Endothelial cell of hepatic sinusoid (primary cell): ENCODE measurements at regions not wholly inside any gene's neighbourhood (a gene's known extent, or its start where the extent isn't known, plus 50 kb on each side); places are given as distances from the start of the nearest gene placed in this dataset.

Experiments used
- in situ Hi-C: cut with HindIII; loops from 2 replicates; pipeline ENCODE4 v1.10.0; 2017; ENCODE audit warnings: low sequenced_read_pairs

GRCh38 chr12:4857472-4858291 lies 52.0 kb upstream of the KCNA1 start:
- in situ Hi-C loops, result no loop called here

- in situ Hi-C loops, result no loop called here
These were observed 51.3 kb upstream of the KCNA1 start for GRCh38 chr12:4858386-4858785.

DNA sequence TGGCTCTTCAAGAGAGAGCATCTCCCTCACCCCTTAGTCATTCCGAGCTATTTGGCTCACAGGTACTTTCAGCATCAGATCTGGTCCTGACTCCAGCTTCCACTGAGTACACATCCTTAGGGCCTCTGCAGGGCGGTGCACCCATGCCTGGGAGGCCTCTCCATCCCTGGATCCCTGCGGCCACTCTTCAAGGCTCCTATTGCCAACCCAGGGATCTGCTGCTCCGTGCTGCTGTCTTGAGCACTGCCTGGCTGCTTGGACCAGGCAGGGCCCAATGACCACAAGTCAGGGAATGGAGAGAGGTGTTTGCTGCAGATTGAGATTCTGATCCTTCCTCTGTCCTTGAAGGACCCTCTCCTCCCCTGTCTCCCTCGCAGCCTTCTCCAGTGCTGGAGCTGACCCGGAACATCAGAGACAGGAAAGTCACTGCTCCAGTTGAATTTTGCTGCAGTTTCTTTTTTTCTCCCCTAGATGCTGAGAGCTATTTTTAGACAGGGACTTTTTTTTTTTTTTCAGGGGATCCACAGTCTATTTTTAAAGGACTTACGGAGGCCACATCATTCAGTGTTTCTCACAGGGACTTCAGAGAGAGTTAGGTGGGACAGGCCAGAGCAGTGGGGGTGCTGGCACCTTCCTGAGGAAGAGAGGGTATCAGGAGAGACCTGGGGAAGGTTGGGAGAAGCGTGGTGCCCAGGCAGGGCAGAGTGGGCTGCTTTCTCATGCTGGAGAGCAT lies 50.1 kb upstream of the KCNA1 start:
- in situ Hi-C loops, result no loop called here
